Caki2 (cell line): ENCODE measurements at regions not wholly inside any gene's neighbourhood (a gene's known extent, or its start where the extent isn't known, plus 50 kb on each side); places are given as distances from the start of the nearest gene placed in this dataset.
A peak's percentile ranks its signal among the peaks of the same experiment; 100 is the strongest.

Source experiments
- DNase-seq: peaks from one replicate; pipeline ENCODE4 v3.0.0-alpha.2; 2015; ENCODE audit warnings: low read depth
- in situ Hi-C: cut with HindIII; loops from 2 replicates; pipeline ENCODE4 v1.10.0; 2016; ENCODE audit warnings: low sequenced_read_pairs, low pct_unique_long_range_greater_than_20kb, mixed read lengths

GRCh38 chr15:46258056-46258455 is 623.2 kb downstream of the SQOR start:
- DNase-seq: no peak
- in situ Hi-C loops: no loop called here

- DNase-seq: no peak
- in situ Hi-C loops: no loop called here
These were observed 626.1 kb downstream of the SQOR start for GRCh38 chr15:46260937-46261336.

- in situ Hi-C loops: no loop called here
- DNase-seq: no peak
These were observed 631.0 kb downstream of the SQOR start for GRCh38 chr15:46265664-46266347.

- DNase-seq: no peak
- in situ Hi-C loops: no loop called here
These were observed 631.8 kb downstream of the SQOR start for GRCh38 chr15:46266661-46267060.

- in situ Hi-C loops: no loop called here
- DNase-seq: no peak
These were observed 635.8 kb downstream of the SQOR start for GRCh38 chr15:46270481-46271147.

GRCh38 chr15:46275701-46276100 is 640.9 kb downstream of the SQOR start:
- no peak for DNase-seq
- in situ Hi-C loops: no loop called here

GRCh38 chr15:46277451-46277850 is 642.6 kb downstream of the SQOR start:
- in situ Hi-C loops: no loop called here
- no peak for DNase-seq

GRCh38 chr15:46278062-46278461 is 643.2 kb downstream of the SQOR start:
- in situ Hi-C loops: no loop called here
- DNase-seq: no peak

GRCh38 chr15:46278486-46279090 is 643.8 kb downstream of the SQOR start:
- no peak for DNase-seq
- in situ Hi-C loops: no loop called here

GRCh38 chr15:46280762-46281542 is 646.1 kb downstream of the SQOR start:
- DNase-seq: peak; percentile 2
- in situ Hi-C loops: no loop called here

- in situ Hi-C loops: no loop called here
- DNase-seq: no peak
These were observed 658.7 kb downstream of the SQOR start for GRCh38 chr15:46293550-46293949.

GRCh38 chr15:46296002-46296401 is 661.2 kb downstream of the SQOR start:
- in situ Hi-C loops: no loop called here
- DNase-seq: no peak

- no peak for DNase-seq
- in situ Hi-C loops: no loop called here
These were observed 662.0 kb downstream of the SQOR start for GRCh38 chr15:46296797-46297196.

- DNase-seq: no peak
- in situ Hi-C loops: no loop called here
These were observed 662.9 kb downstream of the SQOR start for GRCh38 chr15:46297766-46298165.

GRCh38 chr15:46300716-46301115 is 665.9 kb downstream of the SQOR start:
- in situ Hi-C loops: no loop called here
- DNase-seq: no peak

- in situ Hi-C loops: no loop called here
- no peak for DNase-seq
These were observed 666.5 kb downstream of the SQOR start for GRCh38 chr15:46301291-46301690.

- DNase-seq: no peak
- in situ Hi-C loops: no loop called here
These were observed 667.0 kb downstream of the SQOR start for GRCh38 chr15:46301826-46302225.

GRCh38 chr15:46304321-46304720 is 669.5 kb downstream of the SQOR start:
- DNase-seq: peak; percentile 8
- in situ Hi-C loops: no loop called here

- in situ Hi-C loops: no loop called here
- DNase-seq: no peak
These were observed 672.9 kb downstream of the SQOR start for GRCh38 chr15:46307746-46308145.
